Astrocyte (in vitro differentiated cells and primary cell): ENCODE measurements at regions not wholly inside any gene's neighbourhood (a gene's known extent, or its start where the extent isn't known, plus 50 kb on each side); places are given as distances from the start of the nearest gene placed in this dataset.

Source experiments
- DNase-seq: peaks from one replicate; pipeline ENCODE4 v3.0.0-alpha.2; 2010; ENCODE audit warnings: low read depth
- FAIRE-seq: peaks from 2 replicates; lab custom pipeline; 2011; peaks lifted over from hg19 to GRCh38; lab: Jason Lieb, UNC
- H2AFZ ChIP-seq: 2 replicates; pipeline ENCODE4 v1.6.0; 2012; ENCODE audit warnings: low read depth, low read length, inconsistent platforms
- H3K27ac ChIP-seq: 2 replicates; pipeline ENCODE4 v1.5.1; 2011; ENCODE audit warnings: low read depth, low read length, inconsistent platforms
- H3K27me3 ChIP-seq: 2 replicates; pipeline ENCODE4 v1.6.0; 2011; ENCODE audit warnings: low read length, inconsistent platforms; ENCODE audit not compliant: insufficient read depth
- H3K36me3 ChIP-seq: 2 replicates; pipeline ENCODE4 v1.5.1; 2011; ENCODE audit warnings: low read length, inconsistent platforms; ENCODE audit not compliant: insufficient read depth
- H3K4me1 ChIP-seq: 2 replicates; pipeline ENCODE4 v1.5.1; 2011; ENCODE audit warnings: low read length, inconsistent platforms; ENCODE audit not compliant: insufficient read depth
- H3K4me2 ChIP-seq: 2 replicates; pipeline ENCODE4 v1.6.0; 2012; ENCODE audit warnings: low read length, inconsistent platforms
- H3K4me3 ChIP-seq: 2 replicates; pipeline ENCODE4 v1.5.1; 2011; ENCODE audit warnings: low read depth, mild to moderate bottlenecking, low read length, inconsistent platforms; ENCODE audit not compliant: insufficient read depth
- H3K79me2 ChIP-seq: 2 replicates; pipeline ENCODE4 v1.6.0; 2012; ENCODE audit warnings: mild to moderate bottlenecking, low read length, inconsistent platforms; ENCODE audit not compliant: insufficient read depth
- H3K9ac ChIP-seq: 2 replicates; pipeline ENCODE4 v1.6.0; 2012; ENCODE audit warnings: mild to moderate bottlenecking, low read length, inconsistent platforms
- H3K9me3 ChIP-seq: 2 replicates; pipeline ENCODE4 v1.5.1; 2012; ENCODE audit warnings: low read depth, mild to moderate bottlenecking, low read length, inconsistent platforms; ENCODE audit not compliant: insufficient read depth
- H4K20me1 ChIP-seq: 2 replicates; pipeline ENCODE4 v1.6.0; 2012; ENCODE audit warnings: low read length, inconsistent platforms; ENCODE audit not compliant: insufficient read depth
- H3K27ac Mint-ChIP-seq: one replicate; pipeline ENCODE4 v1.8.0; 2021; ENCODE audit warnings: mild to moderate bottlenecking, mixed read lengths; ENCODE audit not compliant: unreplicated experiment
- H3K27me3 Mint-ChIP-seq: one replicate; pipeline ENCODE4 v1.8.0; 2021; ENCODE audit warnings: low read depth, mixed read lengths; ENCODE audit not compliant: unreplicated experiment
- H3K36me3 Mint-ChIP-seq: one replicate; pipeline ENCODE4 v1.8.0; 2021; ENCODE audit warnings: low read depth, mixed read lengths; ENCODE audit not compliant: unreplicated experiment
- H3K4me1 Mint-ChIP-seq: one replicate; pipeline ENCODE4 v1.8.0; 2021; ENCODE audit warnings: low read depth, mixed read lengths; ENCODE audit not compliant: unreplicated experiment
- H3K4me3 Mint-ChIP-seq: one replicate; pipeline ENCODE4 v1.8.0; 2021; ENCODE audit warnings: mild to moderate bottlenecking, moderate library complexity, mixed read lengths; ENCODE audit not compliant: unreplicated experiment
- H3K9me3 Mint-ChIP-seq: one replicate; pipeline ENCODE4 v1.8.0; 2021; ENCODE audit warnings: mild to moderate bottlenecking, mixed read lengths; ENCODE audit not compliant: unreplicated experiment
- EZH2 ChIP-seq: IDR thresholded peaks from 2 replicates; pipeline ENCODE4 v1.6.1; 2012; ENCODE audit warnings: mild to moderate bottlenecking, low read length, inconsistent platforms; ENCODE audit not compliant: insufficient read depth
- TF ChIP-seq, protein P1 (sequence below): IDR thresholded peaks from 2 replicates; pipeline ENCODE4 v1.5.1; 2011; ENCODE audit warnings: low read depth, mild to moderate bottlenecking, inconsistent platforms, low read length, moderate library complexity; ENCODE audit not compliant: insufficient read depth

DNA sequence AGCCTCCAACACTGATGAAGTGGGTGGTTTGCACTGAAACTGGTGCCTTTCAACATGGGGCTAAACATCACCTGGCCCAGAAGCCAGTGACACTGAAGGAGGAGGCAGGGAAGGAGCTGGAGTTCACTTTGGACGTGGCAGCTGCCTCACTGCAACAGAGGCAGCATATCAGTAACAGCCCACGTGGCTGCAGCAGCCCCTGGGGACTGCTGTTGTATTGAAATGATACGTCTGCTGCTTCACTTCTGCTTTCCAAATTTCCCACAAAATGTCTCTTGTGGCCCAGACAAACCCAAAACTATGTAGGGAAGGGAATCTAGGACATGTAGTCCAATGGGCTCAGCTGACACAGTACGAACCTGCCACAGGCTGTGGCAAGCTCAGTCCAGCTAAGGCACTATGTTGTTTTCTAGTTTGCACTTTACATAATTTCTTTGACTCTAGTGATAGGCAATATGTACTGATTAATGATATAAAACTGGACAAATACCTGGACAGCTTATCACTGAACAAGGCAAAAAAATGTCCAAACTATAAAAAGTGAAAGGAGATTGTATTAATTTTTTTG, 84.7 kb upstream of the RAPGEF2 start:
- no peaks in the 10 kb centered on the region for H3K79me2 ChIP-seq
- no peak overlapping the region for H3K27ac ChIP-seq
- no peaks in the 10 kb centered on the region for H4K20me1 ChIP-seq
- no peaks in the 10 kb centered on the region for H3K4me1 ChIP-seq
- H3K36me3 ChIP-seq, result no peaks in the 10 kb centered on the region
- H3K36me3 Mint-ChIP-seq, result no peaks in the 10 kb centered on the region
- H2AFZ ChIP-seq, result no peak overlapping the region
- no peaks in the 10 kb centered on the region for H3K27me3 ChIP-seq
- H3K9me3 ChIP-seq, result no peaks in the 10 kb centered on the region
- no peaks in the 10 kb centered on the region for H3K9me3 Mint-ChIP-seq
- H3K9ac ChIP-seq, result no peak overlapping the region
- TF ChIP-seq, protein P1, sequence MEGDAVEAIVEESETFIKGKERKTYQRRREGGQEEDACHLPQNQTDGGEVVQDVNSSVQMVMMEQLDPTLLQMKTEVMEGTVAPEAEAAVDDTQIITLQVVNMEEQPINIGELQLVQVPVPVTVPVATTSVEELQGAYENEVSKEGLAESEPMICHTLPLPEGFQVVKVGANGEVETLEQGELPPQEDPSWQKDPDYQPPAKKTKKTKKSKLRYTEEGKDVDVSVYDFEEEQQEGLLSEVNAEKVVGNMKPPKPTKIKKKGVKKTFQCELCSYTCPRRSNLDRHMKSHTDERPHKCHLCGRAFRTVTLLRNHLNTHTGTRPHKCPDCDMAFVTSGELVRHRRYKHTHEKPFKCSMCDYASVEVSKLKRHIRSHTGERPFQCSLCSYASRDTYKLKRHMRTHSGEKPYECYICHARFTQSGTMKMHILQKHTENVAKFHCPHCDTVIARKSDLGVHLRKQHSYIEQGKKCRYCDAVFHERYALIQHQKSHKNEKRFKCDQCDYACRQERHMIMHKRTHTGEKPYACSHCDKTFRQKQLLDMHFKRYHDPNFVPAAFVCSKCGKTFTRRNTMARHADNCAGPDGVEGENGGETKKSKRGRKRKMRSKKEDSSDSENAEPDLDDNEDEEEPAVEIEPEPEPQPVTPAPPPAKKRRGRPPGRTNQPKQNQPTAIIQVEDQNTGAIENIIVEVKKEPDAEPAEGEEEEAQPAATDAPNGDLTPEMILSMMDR, result no peak
- TF ChIP-seq EZH2, result no peak
- no peak for DNase-seq
- no peak overlapping the region for H3K27ac Mint-ChIP-seq
- no peak overlapping the region for H3K4me3 Mint-ChIP-seq
- H3K27me3 Mint-ChIP-seq, result no peaks in the 10 kb centered on the region
- H3K4me1 Mint-ChIP-seq, result peaks cover 13% of the 10 kb centered on the region
- no peak overlapping the region for H3K4me2 ChIP-seq
- no peak for FAIRE-seq
- no peak overlapping the region for H3K4me3 ChIP-seq

DNA sequence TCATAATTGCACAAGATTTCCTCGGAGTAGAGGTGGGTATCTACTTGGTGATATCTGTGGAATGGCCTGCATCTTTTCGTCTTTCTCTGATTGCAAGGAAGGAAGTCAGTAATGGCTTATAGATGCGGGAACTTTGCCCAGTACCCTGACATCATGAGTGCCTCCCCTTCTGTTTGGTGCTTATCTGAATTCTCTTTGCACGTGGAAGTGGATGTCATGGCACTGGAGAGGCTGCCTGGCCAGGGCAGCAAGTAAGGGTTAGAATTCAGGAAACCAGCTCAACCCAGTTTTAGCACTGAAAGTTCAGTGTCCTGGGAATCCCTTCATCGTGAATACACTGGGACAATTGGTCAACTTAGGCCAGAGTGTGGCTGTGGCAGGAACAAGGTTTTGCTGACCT, 83.5 kb upstream of the RAPGEF2 start:
- FAIRE-seq (no peak), DNase-seq (no peak)
- Mint-ChIP-seq H3K9me3 (no peaks in the 10 kb centered on the region), H3K4me1 (peaks cover 13% of the 10 kb centered on the region), H3K36me3 (no peaks in the 10 kb centered on the region), H3K4me3 (no peak overlapping the region), H3K27me3 (no peaks in the 10 kb centered on the region), H3K27ac (no peak overlapping the region)
- Histone ChIP-seq H3K4me2 (no peak overlapping the region), H4K20me1 (no peaks in the 10 kb centered on the region), H3K79me2 (no peaks in the 10 kb centered on the region), H3K27ac (no peak overlapping the region), H3K4me3 (no peak overlapping the region), H3K9me3 (no peaks in the 10 kb centered on the region), H3K4me1 (no peaks in the 10 kb centered on the region), H3K27me3 (no peaks in the 10 kb centered on the region), H2AFZ (peak overlapping the region; percentile 16), H3K9ac (no peak overlapping the region), H3K36me3 (no peaks in the 10 kb centered on the region)
- TF ChIP-seq, protein P1, result no peak
- TF ChIP-seq EZH2, result no peak

GRCh38 chr4:159021597-159022385, 81.1 kb upstream of the RAPGEF2 start:
- H3K36me3 ChIP-seq, result no peaks in the 10 kb centered on the region
- no peak overlapping the region for H3K4me3 ChIP-seq
- Mint-ChIP-seq H3K4me3 (no peak overlapping the region), H3K27me3 (no peaks in the 10 kb centered on the region), H3K9me3 (no peaks in the 10 kb centered on the region), H3K36me3 (no peaks in the 10 kb centered on the region), H3K27ac (no peak overlapping the region), H3K4me1 (peaks cover 1% of the 10 kb centered on the region)
- no peaks in the 10 kb centered on the region for H3K27me3 ChIP-seq
- DNase-seq (no peak), FAIRE-seq (no peak)
- no peak overlapping the region for H3K4me2 ChIP-seq
- H3K27ac ChIP-seq, result no peak overlapping the region
- no peaks in the 10 kb centered on the region for H4K20me1 ChIP-seq
- H3K79me2 ChIP-seq, result no peaks in the 10 kb centered on the region
- no peaks in the 10 kb centered on the region for H3K4me1 ChIP-seq
- no peak overlapping the region for H2AFZ ChIP-seq
- no peak overlapping the region for H3K9ac ChIP-seq
- H3K9me3 ChIP-seq, result no peaks in the 10 kb centered on the region
- TF ChIP-seq, protein P1, result no peak
- TF ChIP-seq EZH2, result no peak
